ENCODE measurements at regions not wholly inside any gene's neighbourhood (a gene's known extent, or its start where the extent isn't known, plus 50 kb on each side); places are given as distances from the start of the nearest gene placed in this dataset.

DNA sequence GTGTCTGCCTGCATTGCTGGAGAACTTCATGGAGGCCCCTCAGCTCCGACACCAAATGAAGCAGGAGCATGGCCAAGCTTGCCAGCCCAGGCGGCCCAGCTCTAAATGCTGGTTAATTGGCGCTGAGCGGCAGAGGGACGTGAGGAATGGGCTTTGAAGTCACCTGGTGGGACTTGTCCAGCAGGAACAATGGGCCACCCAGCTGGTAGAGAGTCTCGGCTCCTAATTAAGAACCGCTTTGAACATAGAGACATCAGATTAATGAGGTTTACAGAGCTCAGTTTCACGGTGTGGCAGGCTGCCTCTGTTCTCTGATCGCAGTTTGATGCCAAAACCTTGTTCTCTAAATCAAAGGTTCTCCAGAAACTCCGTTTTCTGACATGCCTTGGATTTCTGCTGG lies 77.5 kb upstream of the LINGO1 start:
- H3K27me3 ChIP-seq = no peaks in the 10 kb centered on the region
- DNase-seq = no peak
- H3K4me3 ChIP-seq = no peak overlapping the region
- H3K4me1 ChIP-seq (ENCODE audit: insufficient read depth) = no peaks in the 10 kb centered on the region
- H3K36me3 ChIP-seq = no peaks in the 10 kb centered on the region
- TF ChIP-seq, protein P1, sequence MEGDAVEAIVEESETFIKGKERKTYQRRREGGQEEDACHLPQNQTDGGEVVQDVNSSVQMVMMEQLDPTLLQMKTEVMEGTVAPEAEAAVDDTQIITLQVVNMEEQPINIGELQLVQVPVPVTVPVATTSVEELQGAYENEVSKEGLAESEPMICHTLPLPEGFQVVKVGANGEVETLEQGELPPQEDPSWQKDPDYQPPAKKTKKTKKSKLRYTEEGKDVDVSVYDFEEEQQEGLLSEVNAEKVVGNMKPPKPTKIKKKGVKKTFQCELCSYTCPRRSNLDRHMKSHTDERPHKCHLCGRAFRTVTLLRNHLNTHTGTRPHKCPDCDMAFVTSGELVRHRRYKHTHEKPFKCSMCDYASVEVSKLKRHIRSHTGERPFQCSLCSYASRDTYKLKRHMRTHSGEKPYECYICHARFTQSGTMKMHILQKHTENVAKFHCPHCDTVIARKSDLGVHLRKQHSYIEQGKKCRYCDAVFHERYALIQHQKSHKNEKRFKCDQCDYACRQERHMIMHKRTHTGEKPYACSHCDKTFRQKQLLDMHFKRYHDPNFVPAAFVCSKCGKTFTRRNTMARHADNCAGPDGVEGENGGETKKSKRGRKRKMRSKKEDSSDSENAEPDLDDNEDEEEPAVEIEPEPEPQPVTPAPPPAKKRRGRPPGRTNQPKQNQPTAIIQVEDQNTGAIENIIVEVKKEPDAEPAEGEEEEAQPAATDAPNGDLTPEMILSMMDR (IDR thresholded peaks at IDR 0.05) = no peak
- TF ChIP-seq EP300 (IDR thresholded peaks at IDR 0.05) = no peak
- TF ChIP-seq POLR2A (IDR thresholded peaks at IDR 0.05) = no peak
- no peaks in the 10 kb centered on the region for H3K9me3 ChIP-seq
- intact Hi-C loops (cut with DNase I) = no loop called here
- H3K27ac ChIP-seq = no peak overlapping the region
- WGBS, 3 donors = 57 to 59% (median 58%) methylated on average over 10 of the region's 10 CpGs

DNA sequence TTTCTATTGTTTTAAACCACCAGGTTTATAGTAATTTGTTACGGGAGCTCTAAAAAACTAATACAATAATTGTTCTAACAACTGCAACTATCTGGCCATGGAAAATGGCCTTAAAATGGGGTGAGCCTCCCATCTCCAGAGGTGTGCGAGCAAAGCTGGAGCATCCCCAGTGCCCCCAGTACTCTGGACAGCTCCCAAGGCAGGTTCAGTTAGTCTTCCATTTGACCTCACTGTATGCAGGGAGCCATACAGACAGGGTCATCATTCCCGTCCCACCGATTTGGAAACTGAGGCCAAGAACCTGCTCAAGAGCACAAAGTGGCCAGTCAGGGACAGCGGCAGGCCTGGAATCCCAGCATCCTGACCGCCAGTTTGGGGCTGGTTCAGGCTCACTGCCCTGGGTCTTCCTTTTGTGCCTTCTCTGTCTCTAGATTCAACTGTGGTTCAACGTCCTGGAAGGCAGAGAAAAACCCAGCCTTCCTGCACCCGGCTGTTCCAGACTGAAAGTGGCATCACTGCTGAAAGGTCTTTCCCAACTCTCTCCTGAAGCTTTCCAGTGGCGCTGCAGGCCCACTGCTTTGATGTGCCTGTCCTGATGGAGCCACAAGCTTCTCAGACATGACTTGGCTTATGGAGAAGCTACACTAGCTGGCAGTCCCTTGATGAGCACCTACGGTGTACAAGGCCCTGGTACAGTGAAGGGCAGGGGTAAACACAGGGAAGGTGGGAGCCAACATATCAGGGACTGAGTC lies 76.6 kb upstream of the LINGO1 start:
- H3K27ac ChIP-seq = no peak overlapping the region
- WGBS, 3 donors = 76 to 81% (median 81%) methylated on average over 10 of the region's 10 CpGs
- TF ChIP-seq, protein P1 (IDR thresholded peaks at IDR 0.05) = no peak
- TF ChIP-seq EP300 (IDR thresholded peaks at IDR 0.05) = no peak
- no peak for TF ChIP-seq POLR2A (IDR thresholded peaks at IDR 0.05)
- no peaks in the 10 kb centered on the region for H3K9me3 ChIP-seq
- no peaks in the 10 kb centered on the region for H3K4me1 ChIP-seq (ENCODE audit: insufficient read depth)
- no peak overlapping the region for H3K4me3 ChIP-seq
- DNase-seq = no peak
- H3K27me3 ChIP-seq = no peaks in the 10 kb centered on the region
- intact Hi-C loops (cut with DNase I) = no loop called here
- no peaks in the 10 kb centered on the region for H3K36me3 ChIP-seq

DNA sequence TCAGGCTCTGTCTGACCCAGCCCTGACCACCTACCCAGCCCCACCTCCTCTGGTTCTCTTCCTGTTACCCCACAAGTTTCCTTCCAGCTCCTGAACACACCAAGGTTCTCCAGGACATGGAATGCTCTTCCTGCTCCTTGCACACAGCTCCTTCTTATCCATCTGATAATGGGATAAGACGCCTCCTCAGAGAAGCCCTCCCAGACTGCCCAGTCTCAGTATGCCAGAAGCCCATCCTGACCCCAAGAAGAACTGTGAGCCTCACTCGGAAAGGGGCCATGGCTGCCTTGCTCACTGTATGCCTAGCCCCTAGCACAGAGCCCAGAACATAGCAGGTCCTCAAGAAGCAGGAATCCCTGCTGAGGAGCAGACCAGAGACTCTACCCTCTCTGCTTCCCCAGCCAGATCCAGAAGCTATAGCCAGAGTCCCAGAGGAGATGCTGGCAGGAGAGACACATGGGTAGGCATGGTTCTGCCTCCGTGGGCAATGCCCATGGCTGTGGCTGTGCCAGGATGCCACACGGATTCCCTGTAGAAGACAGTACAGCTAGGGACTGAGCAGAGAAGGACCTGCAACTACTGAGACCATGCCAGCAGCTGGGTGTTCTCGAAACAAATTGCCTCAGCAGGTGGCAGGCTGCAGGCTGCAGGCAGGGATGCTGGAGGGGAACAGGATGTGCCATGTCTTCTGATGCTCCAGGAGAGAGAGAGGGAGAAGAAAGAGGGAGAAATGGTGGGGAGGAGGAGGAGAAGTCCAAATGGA lies 74.0 kb upstream of the LINGO1 start:
- WGBS, 3 donors = 70 to 75% (median 73%) methylated on average over 5 of the region's 5 CpGs
- TF ChIP-seq, protein P1 (IDR thresholded peaks at IDR 0.05) = no peak
- no peak for TF ChIP-seq EP300 (IDR thresholded peaks at IDR 0.05)
- TF ChIP-seq POLR2A (IDR thresholded peaks at IDR 0.05) = no peak
- no peak for DNase-seq
- intact Hi-C loops (cut with DNase I) = no loop called here
- H3K4me1 ChIP-seq (ENCODE audit: insufficient read depth) = no peaks in the 10 kb centered on the region
- H3K27me3 ChIP-seq = no peaks in the 10 kb centered on the region
- H3K4me3 ChIP-seq = no peak overlapping the region
- H3K9me3 ChIP-seq = no peaks in the 10 kb centered on the region
- no peaks in the 10 kb centered on the region for H3K36me3 ChIP-seq
- H3K27ac ChIP-seq = no peak overlapping the region

DNA sequence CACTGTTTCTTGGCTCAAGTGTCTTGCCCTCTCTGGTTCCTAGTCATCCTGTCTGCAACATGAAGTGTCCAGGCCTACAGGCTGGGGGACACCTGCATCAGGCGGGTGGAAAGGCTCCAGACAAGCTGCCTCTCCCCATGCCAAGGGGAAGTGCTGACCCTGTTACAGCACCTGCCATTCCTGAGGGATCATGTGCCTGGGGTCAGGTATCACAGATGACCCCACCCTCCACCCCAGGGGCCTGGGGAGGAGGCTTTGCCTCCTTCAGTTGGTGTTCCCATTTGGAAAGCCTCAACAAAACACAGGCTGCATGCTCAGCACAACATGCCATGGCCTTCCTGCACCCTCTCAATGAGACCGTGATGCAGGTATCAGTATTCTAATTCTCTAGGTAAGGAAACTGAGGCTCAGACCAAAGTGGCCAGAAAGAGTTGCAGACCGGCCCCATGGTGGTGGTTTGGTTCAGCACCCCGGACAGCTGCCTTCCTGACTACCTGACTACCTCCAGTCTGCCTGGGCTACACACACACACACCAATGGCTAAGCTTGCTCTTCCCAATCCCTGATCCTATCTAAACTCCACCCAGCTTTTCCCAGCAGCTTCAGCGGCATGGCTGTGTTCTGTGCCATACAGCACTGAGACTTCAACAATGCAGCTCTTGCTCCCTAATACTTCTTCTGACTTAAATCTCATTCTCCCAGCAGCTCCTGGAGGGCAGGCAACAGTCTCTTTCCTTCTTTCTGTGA lies 69.7 kb upstream of the LINGO1 start:
- no peaks in the 10 kb centered on the region for H3K4me1 ChIP-seq (ENCODE audit: insufficient read depth)
- TF ChIP-seq, protein P1 (IDR thresholded peaks at IDR 0.05) = no peak
- TF ChIP-seq EP300 (IDR thresholded peaks at IDR 0.05) = no peak
- no peak for TF ChIP-seq POLR2A (IDR thresholded peaks at IDR 0.05)
- no peaks in the 10 kb centered on the region for H3K9me3 ChIP-seq
- 23 to 26% (median 23%) methylated on average over 5 of the region's 5 CpGs for WGBS, 3 donors
- no peak overlapping the region for H3K4me3 ChIP-seq
- H3K27me3 ChIP-seq = no peaks in the 10 kb centered on the region
- intact Hi-C loops (cut with DNase I) = no loop called here
- H3K36me3 ChIP-seq = no peaks in the 10 kb centered on the region
- DNase-seq = peak in 2 of 5 donors; percentile 25 to 45
- H3K27ac ChIP-seq = no peak overlapping the region

Measured in ovary (tissue), 7 donors.